NB4 (cell line): ENCODE measurements at regions not wholly inside any gene's neighbourhood (a gene's known extent, or its start where the extent isn't known, plus 50 kb on each side); places are given as distances from the start of the nearest gene placed in this dataset.

Source experiments
- DNase-seq: peaks from one replicate; pipeline ENCODE4 v3.0.0; 2010; ENCODE audit warnings: low read depth
- H3K4me3 ChIP-seq: one replicate; pipeline ENCODE4 v1.5.1; 2011; ENCODE audit warnings: mild to moderate bottlenecking, low read depth, low read length, moderate library complexity
- MYC ChIP-seq: IDR thresholded peaks from 2 replicates; pipeline ENCODE4 v1.6.1; 2011; ENCODE audit warnings: low read depth, low read length
- POLR2A ChIP-seq: IDR thresholded peaks from 2 replicates; pipeline ENCODE4 v1.6.1; 2011; ENCODE audit warnings: mild to moderate bottlenecking; ENCODE audit not compliant: insufficient read length; ENCODE audit errors: extremely low read depth
- TF ChIP-seq, protein P1 (sequence below): IDR thresholded peaks from one replicate; pipeline ENCODE4 v1.5.1; 2012; ENCODE audit warnings: low read depth, low read length
- TF ChIP-seq, protein P2 (sequence below): IDR thresholded peaks from 2 replicates; pipeline ENCODE4 v1.6.1; 2011; ENCODE audit warnings: low read depth, low read length

DNA sequence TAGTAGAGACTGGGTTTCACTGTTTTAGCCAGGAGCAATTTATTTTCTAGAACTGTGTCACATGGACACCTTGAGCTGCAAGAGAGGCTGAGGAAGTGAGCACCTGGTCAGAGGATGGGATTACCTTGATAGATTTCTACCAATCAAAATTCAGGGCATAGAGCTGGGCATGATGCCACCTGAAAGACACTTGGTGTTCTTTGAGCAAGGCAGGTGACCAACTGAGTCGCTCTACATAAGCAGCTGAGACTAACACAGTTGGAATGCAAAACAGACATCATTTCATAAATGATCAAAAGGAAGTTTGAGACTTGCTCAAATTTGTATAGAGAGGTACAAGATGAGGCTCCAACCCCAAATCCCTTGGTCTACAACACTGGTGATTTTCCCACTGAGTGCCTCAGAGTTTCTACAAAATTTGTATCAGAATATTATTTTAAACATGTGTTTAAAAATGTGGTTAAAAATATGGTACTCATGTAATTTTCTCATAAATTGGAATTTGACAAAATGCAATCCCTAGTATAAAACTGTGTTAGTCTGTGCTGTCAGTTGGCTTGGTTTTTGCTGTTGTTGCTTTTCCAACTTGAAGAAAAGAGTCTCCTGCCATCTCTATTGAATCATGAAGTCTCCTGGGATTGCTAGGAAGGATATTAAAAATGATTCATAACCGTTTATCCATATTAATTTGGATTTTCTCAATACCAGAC, 156.4 kb upstream of the MDFIC start:
- TF ChIP-seq, protein P1, sequence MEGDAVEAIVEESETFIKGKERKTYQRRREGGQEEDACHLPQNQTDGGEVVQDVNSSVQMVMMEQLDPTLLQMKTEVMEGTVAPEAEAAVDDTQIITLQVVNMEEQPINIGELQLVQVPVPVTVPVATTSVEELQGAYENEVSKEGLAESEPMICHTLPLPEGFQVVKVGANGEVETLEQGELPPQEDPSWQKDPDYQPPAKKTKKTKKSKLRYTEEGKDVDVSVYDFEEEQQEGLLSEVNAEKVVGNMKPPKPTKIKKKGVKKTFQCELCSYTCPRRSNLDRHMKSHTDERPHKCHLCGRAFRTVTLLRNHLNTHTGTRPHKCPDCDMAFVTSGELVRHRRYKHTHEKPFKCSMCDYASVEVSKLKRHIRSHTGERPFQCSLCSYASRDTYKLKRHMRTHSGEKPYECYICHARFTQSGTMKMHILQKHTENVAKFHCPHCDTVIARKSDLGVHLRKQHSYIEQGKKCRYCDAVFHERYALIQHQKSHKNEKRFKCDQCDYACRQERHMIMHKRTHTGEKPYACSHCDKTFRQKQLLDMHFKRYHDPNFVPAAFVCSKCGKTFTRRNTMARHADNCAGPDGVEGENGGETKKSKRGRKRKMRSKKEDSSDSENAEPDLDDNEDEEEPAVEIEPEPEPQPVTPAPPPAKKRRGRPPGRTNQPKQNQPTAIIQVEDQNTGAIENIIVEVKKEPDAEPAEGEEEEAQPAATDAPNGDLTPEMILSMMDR = no peak
- TF ChIP-seq, protein P2, sequence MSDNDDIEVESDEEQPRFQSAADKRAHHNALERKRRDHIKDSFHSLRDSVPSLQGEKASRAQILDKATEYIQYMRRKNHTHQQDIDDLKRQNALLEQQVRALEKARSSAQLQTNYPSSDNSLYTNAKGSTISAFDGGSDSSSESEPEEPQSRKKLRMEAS = no peak
- TF ChIP-seq MYC (no peak), POLR2A (no peak)

DNA sequence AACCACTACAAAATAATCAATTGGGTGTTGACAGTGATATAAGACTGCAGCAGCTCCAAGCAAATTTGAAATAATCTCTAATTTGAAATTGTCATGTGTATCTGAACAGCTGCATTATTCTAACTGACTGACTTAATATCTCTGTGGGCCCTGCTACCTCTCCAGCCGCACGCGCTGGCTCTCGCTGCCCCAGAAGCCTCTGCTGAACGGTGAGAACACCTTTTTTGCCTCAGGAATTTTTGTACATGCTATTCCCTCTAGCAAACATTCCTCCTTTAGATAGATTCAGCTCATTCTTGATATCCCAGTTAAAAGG, 155.9 kb upstream of the MDFIC start:
- H3K4me3 ChIP-seq = no peak overlapping the region
- no peak for DNase-seq
- TF ChIP-seq, protein P2 = no peak
- TF ChIP-seq MYC (no peak), POLR2A (no peak)
- TF ChIP-seq, protein P1 = no peak

More for the DNA sequence above, 156.4 kb upstream of the MDFIC start:
- no peak overlapping the region for H3K4me3 ChIP-seq
- DNase-seq = no peak

DNA sequence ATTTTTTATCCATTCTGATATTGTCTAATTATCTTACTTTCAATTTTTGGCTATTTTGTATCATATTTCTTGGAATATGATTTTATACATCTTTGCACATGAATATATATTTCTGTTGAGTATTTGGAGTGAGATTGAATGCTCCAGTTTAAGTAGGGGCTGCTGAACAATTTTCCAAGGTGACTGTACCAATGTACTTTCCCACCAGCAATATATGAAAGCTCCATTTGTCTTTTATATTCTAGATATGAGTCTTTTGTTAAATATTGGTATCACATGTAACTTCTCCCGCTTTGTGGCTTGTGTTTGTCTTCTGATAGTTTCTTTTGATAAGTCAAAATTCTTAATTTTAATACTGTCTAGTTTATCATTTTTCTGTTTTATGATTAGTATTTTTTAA, 144.6 kb upstream of the MDFIC start:
- H3K4me3 ChIP-seq = no peak overlapping the region
- DNase-seq = no peak
- TF ChIP-seq, protein P2 = no peak

DNA sequence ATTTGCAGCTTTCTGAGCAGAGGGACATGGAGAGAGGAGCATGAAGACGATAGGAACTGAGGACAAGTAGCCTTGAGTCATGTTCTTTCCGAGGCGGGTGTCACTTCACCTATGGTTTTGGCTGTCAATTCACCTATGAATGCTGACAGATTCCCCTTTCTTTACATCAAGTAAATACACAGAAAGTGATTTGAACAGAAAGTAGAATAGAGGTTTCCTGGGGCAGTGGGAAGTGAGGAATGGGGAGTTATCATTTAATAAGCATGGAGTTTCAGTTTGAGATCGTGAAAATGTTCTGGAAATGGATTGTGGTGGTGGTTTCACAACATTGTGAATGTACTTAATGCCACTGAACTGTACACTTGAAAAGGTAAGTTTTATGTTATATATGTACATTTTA, 138.4 kb upstream of the MDFIC start:
- no peak for DNase-seq
- no peak overlapping the region for H3K4me3 ChIP-seq
- TF ChIP-seq POLR2A (no peak), MYC (no peak)
- TF ChIP-seq, protein P2 = no peak
- TF ChIP-seq, protein P1 = no peak

DNA sequence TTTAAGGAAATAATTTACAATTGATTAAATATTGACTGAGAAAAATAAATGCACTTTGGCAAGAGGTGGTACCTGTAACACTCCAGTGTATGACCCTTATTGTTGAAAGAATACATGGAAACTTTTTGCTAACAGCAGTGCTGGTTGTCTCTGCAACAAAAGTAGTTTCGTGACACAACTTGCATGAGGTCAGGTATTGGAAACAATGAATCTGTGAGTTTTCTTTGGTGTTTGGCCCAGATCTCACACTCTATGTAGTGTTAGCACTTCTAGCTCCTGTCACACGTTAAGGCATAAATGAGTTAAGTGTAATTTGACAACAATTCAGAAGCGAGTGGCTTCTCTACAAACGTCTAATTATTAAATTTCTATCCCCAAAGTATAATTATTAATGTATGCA, 137.7 kb upstream of the MDFIC start:
- H3K4me3 ChIP-seq = no peak overlapping the region
- DNase-seq = no peak
- TF ChIP-seq POLR2A = no peak
- TF ChIP-seq, protein P1 = no peak
- TF ChIP-seq, protein P2 = no peak

DNA sequence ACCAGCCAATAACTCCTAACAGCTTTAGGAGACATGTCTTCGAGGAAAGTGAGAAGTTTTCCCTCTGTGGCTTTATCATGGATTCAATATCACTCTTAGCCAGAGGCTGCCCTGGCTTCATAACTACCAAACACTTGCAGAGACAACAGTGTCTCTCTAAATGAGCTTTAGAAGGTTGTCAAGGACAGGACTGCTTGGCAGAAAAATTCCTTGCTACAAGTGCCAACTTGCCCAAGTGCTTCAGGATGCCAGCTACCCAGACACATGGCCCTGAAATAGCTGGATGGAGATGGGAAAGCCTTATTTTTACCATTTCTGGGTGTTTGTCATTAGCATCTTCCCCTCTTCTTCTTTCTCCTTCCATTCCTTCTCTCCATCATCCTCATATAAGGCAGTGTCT, 137.1 kb upstream of the MDFIC start:
- DNase-seq = no peak
- no peak for TF ChIP-seq POLR2A
- TF ChIP-seq MYC = no peak
- TF ChIP-seq, protein P1 = no peak
- TF ChIP-seq, protein P2 = no peak
- no peak overlapping the region for H3K4me3 ChIP-seq
